CD1c-positive myeloid dendritic cell (primary cell): ENCODE measurements at regions not wholly inside any gene's neighbourhood (a gene's known extent, or its start where the extent isn't known, plus 50 kb on each side); places are given as distances from the start of the nearest gene placed in this dataset.
A peak's percentile ranks its signal among the peaks of the same experiment; 100 is the strongest.

Experiments
- DNase-seq: peaks from one replicate; pipeline ENCODE4 v3.0.0-alpha.2; 2016; ENCODE audit errors: extremely low spot score

DNA sequence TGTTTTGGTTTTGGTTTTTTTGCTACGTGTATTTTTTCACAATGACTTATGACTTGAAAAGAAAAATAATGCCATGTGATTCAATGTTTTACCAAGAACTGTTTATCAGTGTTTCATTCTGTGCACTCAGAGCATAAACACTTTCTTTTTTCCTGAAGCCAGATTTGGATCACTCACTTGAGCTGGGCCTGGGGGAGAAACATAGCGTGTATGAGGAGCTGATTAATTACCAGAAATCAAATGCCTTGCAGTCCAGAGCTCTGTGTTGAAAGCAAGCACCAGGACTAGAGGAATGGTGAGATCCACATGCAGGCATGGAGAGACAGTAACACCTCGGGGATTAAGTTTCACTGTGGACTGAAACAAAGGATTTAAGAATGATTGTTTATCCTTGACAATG is 642.1 kb upstream of the ADGRL2 start:
- no peak for DNase-seq

DNA sequence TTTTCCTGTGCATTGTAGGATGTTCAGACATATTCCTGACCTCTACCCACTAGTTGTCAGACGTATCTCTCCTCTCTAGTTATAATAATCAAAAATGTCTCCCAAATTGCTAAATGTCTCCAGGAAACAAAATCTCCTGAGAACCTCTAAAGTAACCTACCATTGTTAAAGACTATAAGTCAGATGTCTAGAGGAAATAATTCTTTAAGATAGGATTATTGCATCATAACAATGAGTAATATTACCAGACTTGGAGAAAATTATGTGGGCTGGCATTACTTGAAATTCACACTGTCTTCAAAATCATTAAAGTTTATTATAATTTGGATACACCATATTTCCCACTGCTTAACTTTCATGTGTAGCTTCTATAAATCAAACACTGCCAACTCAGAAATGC is 643.0 kb upstream of the ADGRL2 start:
- DNase-seq: no peak

DNA sequence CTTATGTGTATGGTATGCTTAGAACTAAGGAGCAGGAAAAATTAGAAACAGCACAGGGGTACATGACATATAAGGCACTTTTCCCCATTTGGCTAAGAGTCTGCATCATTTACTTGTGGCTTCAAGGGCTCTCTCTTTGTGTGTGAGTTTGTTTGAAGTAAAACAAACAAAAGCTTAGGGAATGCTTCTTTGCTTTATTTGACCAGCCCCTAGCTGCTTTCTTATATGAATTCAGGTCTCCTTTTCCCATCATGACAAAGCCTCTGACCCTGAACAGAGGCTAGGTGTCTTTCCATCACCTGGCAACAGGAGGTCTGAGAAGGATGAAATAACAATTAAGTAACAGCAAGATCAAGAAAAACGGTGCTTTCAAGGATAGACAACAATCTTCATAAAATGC is 643.8 kb upstream of the ADGRL2 start:
- no peak for DNase-seq

DNA sequence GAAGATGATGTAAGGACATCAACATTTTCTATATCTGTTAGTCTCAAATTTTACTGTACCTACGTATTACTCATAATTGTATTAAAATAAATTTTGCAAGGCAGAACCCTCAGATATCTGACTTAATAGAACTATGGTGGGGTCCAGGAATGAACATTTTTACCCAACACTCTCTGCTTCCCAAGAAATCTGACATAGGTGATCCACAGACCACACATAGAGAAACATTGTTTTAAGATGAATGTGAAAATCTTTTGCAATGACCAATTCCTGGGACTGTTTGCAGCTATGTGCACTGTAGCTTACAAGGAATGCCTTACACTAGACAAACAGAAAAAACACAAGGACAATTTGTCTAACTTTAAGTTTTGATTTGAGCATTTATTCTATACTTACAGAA is 645.6 kb upstream of the ADGRL2 start:
- DNase-seq: no peak

DNA sequence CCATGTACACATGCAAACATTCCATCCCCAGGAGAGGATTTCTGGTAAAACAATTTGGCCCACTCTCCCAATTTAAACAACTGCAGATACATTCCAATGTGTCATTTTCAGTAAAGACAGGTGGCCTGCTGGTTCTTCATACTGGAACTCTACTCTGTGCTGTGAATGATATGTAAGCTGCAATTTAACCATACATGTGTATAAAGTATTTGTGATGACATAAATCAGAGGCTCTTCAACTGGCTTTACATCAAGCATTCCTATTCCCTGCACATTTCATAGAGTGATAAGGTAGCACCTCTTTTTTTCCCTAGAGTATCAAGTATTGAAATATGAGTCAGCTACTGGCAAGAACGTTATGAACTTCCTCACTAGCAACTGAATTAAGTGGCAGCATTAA is 649.5 kb upstream of the ADGRL2 start:
- DNase-seq: no peak

DNA sequence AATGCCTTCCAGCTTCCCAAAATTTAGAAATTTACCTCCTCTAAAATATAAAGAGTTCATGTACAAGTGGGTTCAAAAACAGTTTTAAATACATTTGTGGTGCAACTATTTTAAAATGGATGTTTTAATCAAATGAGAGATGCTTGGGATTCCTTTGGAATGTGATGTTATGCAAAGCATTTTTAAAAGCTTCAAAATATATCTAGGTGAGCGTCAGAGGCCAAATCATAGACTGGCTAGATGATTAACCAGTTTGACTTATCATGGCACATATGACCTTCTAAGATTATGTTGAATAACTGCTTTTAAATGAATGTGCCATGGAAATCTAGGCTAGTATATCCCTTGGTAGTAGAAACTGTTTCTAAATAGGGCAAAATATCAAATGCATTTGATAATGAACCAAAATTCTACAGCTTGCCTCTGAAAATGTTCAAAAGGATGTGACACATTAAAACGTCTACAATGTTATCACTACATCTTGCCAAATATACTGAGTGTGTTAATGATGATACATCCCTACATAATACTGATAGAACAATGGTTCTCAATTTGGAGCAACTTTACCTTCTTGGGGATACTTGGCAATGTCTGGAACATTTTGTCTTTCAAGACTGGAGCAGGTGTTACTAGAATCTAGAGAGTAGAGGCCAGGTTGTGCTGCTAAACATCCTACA is 650.9 kb upstream of the ADGRL2 start:
- no peak for DNase-seq

DNA sequence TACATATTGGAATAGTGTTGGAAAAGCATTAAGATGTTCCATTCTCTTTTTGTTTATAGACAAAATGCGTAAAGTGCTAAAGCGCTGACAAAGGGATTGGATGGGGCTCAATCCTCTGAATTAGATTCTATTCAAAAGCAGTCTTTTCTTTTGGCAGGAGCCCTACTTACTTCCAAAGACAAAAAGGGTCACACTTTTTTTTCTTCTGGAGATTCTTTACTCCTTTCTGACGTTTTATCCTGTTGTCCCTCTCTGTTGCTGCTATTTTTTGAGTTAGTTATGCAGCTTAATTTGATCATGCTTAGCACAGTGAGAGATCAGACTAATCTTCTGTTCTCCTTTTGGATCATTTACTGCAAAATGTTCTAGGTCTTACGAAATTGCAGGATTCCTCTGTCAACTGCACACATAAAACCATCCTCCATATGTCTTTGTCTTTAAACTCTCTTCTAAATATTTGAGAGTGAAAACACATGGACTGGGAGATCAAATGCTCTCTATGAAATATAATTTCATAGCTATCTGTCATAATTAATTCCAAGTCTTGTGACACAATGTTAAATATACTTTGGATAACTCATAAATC is 656.4 kb upstream of the ADGRL2 start:
- DNase-seq: no peak

DNA sequence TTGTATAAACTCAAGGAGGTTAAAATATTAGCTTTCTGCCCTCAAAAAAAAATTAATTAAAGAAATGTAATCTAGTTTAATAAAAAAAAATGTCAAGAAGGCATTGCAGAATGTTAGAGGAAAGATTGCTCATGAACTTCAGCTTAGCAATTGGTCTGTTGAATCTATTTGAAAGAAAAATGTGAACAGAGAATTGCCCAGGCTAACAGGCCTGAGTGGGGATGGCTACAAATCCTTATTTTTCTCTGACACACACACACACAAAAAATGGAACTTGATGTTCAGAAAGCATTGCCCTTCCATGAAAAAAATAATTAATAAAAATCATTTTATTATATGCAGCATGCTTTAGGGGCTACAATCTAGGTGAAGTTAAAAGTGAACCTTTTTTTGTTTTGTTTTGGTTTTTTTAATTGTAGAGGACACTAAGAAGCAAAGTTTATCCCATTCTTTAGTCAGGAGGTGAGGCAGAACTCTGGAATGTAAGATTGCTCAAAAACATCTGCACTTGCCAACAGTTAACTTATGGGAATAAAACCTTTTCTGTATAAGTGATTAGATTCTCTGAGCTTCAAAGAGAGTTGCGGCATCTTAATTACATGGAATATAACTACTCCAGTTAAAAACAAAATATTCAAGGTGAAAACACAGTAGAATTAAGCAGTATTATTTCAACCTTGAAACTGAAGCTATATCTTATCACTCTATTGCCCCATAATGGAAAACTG is 658.5 kb upstream of the ADGRL2 start:
- no peak for DNase-seq

DNA sequence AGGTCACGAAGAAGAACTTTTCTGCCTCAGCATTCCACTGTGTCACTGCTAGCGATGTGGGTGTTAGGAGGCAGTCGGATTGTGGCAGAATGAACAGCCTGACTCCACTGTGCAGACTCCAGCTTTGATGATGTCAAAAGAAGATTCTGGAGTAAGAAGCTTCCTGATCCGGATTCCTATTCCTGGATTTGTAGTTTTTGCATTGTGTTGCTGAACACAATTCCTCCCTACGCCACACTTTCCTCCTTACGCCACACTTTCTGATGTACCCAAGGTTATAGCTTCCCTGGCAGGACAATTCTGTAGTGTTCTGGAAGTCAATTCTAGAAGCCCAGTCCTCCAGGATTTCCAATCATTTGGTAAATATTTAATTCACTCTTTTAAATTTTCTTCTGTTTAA is 665.2 kb upstream of the ADGRL2 start:
- no peak for DNase-seq

DNA sequence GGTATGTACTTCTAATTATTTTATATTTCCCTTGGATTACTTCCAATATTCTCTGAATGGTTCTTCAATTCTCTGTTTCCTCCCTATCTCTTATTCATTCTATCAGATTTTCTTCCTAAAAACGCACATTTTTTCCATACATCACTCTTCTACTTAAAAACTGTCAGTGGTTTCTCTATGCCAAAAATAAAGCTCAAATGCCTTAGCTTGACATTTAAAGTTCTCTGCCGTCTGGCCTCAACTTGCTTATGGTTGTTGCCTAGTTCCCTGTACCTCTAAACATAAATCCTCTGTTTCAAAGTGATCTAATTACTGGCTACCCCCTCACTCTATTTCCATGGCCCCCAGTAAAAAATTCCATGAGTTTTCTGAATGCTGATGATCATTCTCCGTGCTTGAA is 671.0 kb upstream of the ADGRL2 start:
- DNase-seq: no peak

DNA sequence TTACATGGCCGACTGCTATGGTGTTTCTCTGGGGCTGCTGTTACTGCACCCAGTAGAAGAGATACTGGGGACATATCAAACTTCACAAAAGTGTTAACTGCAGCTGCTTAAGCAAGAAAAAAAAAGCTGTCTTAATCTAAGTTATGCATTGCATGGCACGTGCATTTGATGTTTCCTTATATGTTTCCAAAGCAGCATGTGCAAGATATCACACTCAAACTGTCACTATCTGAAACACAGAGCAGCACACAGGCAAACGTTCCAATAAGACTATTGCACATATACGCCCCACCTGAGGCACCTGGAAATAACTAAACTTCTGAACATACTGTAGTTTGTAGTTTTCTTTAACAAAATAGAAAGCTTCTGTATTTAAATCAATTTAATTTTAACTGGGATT is 671.4 kb upstream of the ADGRL2 start:
- DNase-seq: no peak

DNA sequence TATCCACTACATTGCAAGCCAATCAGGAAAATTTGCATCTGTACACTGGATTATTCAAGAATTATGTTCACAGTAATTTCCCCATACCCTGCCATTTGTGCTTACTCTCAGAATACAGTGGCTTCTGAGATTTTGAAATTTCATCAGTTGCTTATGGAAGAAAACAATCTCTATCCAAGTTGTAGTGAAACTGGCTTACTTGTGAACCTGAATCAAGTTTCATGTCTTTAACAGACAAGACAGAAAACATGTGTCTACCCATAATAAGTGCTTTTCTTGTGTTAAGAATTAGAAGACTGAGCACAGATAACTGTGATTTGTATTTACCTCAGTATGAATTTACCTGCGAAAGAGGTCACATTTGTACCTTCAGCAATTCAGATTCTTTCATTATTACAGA is 672.7 kb upstream of the ADGRL2 start:
- no peak for DNase-seq

DNA sequence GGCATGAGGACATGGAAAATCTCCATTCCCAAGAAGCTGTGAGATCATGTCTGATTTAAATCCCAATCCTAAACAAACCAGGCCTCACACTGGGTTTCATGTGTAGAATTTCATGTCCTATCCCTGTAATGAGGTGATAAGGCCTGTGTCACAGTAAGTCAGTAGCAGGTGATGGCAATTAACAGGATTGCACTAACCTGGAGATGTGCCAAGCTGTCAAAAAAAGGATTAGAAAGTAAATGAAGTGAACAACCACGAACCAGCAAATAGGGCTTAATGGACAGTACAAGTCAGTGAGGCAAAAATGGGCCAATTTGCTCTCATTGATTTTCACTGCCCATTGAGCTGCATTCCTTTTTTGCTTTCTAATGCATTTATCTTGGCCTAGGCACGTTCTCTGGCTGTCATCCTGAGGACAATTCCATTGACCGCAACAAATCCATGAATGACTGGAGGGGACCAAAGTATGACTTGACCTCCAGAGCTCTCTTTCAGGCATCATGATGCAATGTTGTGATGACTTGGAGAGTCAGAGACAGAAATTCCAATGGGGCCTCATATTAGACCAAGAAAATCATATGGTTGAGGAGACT is 673.6 kb upstream of the ADGRL2 start:
- no peak for DNase-seq

DNA sequence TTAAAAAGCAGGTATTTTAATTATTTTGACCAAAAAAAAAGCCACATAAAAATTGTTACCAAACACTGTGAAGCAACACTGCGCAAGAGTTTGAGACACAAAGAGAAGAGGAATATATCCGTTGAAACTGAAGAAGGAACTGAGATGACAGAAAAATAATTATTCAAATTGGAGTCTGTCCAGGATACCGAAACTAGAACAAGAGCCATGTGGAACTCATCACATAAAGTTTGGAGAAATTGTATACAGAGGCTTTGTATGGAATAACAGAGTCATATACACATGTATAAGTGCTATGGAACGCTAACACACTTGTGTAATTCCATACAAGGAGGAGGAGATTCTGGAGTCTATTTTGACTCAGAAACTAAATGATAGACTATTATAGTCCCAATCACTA is 675.1 kb upstream of the ADGRL2 start:
- DNase-seq: peak; percentile 42

DNA sequence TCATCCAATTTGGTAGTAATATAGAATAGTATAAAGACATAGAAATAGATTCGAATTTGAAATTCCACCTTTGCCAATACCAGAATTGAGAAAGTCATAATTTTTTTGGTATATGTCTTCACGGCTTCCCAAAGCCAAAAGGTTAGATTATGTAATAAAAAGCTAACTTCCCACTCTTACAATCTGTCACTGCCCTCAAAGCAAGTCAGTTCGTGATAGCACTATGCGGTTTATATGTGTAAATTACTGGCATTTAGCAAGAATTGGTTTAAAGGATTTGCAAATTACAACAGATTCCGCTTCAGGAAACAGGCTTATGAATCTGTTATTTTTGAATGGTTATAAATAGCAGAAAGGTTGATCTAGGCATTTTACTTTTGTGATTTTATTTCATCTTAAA is 679.4 kb upstream of the ADGRL2 start:
- DNase-seq: peak; percentile 41

DNA sequence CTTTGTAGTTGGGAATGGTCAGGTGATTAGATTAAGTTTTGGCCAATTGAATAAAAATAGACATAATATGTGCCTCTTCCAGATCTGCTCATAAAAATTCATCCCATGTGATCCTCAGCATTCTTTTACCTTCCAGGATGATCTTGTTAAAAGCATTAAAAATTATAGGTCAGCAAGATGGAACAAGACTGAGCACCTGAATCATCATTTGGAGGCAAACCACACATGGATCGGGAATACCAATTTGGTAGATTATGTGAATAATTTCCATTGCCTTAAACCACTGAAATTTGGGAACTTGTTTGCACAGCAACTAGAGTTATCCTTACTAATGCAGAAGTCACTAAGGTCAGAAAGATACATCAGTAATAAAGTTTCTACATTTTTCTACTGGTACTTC is 681.4 kb upstream of the ADGRL2 start:
- no peak for DNase-seq

DNA sequence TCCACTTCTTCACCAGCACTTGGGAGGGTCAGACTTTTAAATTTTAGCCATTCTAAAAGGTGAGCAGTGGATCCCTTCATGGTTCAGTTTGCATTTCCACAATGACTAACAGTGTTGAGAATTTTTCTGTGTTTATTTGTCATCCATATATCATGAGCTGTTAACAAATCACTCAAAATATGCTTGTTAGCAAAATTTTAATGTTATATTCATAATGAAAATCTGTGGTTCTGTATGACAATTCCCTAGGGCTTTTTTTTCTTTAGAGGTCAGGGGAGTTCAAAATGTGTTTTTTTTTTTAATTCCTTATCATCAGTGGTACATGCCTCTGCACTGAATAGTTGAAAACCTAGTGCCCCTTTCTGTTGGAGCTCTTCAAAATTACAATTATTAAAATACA is 682.2 kb upstream of the ADGRL2 start:
- no peak for DNase-seq

DNA sequence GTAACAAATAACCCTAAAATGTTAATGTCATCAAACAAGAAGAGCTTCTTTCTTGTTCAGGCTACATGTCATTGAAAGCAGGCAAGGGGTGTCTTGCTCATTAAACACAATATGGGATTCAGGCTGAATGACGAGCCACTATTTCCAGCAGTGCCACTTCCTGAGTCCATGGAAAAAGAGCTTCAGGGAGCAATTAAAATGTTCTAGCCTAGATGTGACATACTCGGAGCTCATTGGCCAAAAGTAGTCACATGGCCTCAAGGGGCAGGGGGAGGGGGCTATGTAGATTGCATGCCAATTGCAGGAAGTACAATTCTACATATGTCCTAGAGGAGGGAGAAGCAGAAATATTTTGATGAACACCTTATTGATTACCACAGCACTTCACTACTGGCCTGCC is 685.3 kb upstream of the ADGRL2 start:
- no peak for DNase-seq

DNA sequence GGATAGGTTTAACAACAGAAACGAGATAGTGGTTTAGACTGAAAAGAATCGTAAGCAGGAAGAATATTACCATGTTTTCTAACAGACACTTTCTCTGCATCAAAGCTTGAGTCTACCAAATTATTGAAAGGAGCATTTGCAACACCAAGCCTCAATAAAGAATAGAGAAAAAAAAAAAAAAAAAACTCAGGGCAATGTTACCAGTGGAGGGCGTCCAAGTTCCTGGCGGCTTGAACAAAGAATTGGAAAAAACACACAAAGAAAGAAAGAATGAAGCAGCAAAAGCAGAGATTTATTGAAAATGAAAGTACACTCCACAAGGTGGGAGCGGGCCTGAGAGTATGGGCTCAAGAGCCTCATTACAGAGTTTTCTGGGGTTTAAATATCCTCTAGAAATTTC is 686.5 kb upstream of the ADGRL2 start:
- DNase-seq: no peak

DNA sequence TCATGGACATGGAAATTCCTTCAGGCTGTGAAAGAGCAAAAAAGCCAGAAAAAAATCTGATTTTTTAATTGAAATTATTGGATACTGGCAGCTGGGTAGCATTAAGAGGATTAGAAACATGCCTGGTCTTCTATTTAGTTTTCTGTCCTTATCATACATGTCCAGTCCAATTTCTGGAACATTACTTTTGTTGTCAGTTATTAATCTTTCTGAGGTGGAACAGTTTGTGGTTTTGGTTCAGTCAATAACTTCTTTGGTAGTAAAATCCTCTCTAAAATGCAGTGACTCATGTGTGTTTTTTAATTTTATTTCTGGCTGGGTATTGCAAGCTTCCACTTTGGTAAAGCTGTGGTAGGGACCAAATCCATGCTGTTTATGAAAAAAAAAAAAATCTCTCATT is 687.0 kb upstream of the ADGRL2 start:
- DNase-seq: no peak

DNA sequence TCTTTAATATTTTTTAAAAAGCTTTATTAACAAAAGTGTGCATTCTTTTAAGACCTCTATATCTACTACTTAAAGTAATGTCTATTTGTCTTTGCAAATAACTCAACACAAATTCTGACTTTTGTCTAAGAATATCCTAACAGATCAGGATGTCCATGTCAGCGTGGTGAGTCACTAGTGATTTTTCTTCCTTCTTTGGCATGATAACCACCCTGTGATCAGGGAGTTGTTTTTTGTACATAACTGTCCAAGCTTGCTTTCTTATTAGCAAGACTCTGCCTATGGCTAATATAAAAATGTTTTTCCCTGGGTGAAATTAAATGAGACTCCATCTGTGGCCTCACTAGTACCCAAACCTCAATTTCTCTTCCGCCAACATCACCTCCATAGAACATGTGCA is 688.9 kb upstream of the ADGRL2 start:
- DNase-seq: no peak

DNA sequence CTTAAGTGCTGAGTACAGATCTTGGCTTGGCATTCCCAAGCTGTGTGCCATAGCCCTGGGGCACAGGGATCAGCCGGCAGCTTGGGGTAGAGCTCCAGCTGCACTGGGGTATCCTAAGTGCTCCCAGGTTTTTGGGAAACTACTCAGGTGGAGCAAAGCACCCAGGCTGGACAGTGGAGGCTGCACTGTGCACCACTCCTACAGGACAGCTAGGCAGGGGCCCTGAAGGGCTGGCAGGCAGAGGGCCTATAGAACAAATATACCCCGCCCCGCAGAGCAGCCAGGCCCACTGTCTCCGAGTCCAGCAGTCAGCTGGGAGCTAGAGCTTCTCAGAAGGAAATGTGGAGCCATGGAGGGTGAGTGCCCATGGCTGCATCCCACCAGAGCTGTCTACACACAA is 691.7 kb upstream of the ADGRL2 start:
- no peak for DNase-seq

DNA sequence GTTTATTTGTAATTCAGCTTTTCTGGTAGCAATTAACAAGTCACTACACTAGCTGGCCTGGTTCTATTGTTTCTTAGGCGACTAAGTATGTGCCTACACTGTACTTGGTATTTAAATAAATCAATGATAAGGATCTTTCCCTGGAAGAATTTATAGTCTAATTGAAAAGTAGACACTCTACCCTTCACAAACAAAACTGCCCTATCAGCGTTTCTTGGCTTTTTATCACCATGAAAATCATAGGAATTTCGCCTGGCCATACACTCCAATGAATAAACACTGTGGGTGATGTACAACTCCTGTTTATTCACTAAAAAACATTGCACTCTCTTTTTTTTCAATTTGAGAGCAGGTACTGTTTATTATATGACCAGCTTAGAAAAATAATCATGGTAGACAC is 702.9 kb upstream of the ADGRL2 start:
- no peak for DNase-seq
